ENCODE measurements at regions not wholly inside any gene's neighbourhood (a gene's known extent, or its start where the extent isn't known, plus 50 kb on each side); places are given as distances from the start of the nearest gene placed in this dataset.

DNA sequence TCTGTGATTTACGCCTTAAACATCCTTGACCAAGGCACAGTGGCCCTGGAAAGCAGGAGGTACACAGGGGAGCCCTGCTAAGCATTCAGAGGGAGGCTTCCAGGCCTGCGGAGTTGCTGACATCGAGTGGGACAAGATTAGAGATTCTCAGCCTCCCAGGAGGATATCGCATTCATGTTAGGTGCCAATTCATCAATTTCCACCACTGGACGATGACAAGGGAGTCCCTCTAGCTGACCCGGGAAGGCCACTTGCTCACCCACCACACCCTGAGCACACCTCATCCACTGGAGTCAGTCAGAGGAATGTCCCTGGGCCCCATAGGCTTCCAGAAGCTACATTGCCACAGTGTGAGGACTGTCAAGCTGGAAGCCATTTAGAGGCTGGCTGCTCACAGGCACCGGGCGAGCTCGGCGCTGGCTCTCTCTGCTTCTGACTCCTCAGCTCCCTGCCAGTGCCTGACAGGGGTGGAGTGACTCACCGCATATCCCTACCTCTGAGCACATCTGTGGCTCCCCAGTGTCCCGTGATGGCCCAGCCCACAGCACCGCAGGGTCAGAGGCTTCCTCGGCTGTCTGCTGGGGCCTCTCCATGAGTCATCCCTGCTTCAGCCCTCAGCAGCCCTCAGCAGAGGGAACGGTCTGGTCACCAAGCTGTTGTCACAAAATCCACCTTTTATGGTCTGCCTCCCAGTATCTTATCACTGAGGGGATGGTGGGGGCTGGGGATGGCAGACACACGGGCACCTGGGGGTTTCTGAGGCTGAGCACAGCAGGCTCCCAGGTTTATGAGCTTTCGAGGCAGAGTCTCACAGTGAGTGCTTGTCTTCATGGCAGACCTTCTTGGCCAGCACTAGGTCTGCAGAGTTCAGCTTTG is 117.5 kb downstream of the ZNF608 start (continued):
- TF ChIP-seq STAT5A (IDR thresholded peaks at IDR 0.05; ENCODE audit: borderline replicate concordance, low read length) (no peak), ARID1B (IDR thresholded peaks at IDR 0.05) (peak; percentile 91), MAFF (IDR thresholded peaks at IDR 0.05; ENCODE audit: low read length) (no peak), SIRT6 (IDR thresholded peaks at IDR 0.05; ENCODE audit: low read depth, low read length) (no peak), SMARCE1 (IDR thresholded peaks at IDR 0.05) (peak; percentile 96), ZNF282 (CRISPR knock-in tag; IDR thresholded peaks at IDR 0.05) (no peak), TRIM28 (IDR thresholded peaks at IDR 0.05) (no peak), MED1 (CRISPR knock-in tag; IDR thresholded peaks at IDR 0.05; ENCODE audit: borderline replicate concordance) (no peak), ASH1L (IDR thresholded peaks at IDR 0.05; ENCODE audit: borderline replicate concordance, low read depth, partially characterized antibody) (no peak), PYGO2 (tag; IDR thresholded peaks at IDR 0.05) (no peak), CBFA2T3 (IDR thresholded peaks at IDR 0.05) (peak; percentile 87), PURB (CRISPR knock-in tag; IDR thresholded peaks at IDR 0.05; ENCODE audit: low read depth) (no peak), COPS2 (conservative IDR thresholded peaks at IDR 0.05) (no peak), EZH2 (IDR thresholded peaks at IDR 0.05; ENCODE audit: borderline replicate concordance, low read depth, low read length) (no peak), SRF (CRISPR knock-in tag; IDR thresholded peaks at IDR 0.05) (peak in 1 of 2 experiments; percentile 62; a peak in 1 of 4 replicates), ZNF134 (CRISPR knock-in tag; conservative IDR thresholded peaks at IDR 0.05) (no peak)
- TF ChIP-seq, protein P1, sequence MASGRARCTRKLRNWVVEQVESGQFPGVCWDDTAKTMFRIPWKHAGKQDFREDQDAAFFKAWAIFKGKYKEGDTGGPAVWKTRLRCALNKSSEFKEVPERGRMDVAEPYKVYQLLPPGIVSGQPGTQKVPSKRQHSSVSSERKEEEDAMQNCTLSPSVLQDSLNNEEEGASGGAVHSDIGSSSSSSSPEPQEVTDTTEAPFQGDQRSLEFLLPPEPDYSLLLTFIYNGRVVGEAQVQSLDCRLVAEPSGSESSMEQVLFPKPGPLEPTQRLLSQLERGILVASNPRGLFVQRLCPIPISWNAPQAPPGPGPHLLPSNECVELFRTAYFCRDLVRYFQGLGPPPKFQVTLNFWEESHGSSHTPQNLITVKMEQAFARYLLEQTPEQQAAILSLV (tag; IDR thresholded peaks at IDR 0.05) = no peak
- TF ChIP-seq, protein P2, sequence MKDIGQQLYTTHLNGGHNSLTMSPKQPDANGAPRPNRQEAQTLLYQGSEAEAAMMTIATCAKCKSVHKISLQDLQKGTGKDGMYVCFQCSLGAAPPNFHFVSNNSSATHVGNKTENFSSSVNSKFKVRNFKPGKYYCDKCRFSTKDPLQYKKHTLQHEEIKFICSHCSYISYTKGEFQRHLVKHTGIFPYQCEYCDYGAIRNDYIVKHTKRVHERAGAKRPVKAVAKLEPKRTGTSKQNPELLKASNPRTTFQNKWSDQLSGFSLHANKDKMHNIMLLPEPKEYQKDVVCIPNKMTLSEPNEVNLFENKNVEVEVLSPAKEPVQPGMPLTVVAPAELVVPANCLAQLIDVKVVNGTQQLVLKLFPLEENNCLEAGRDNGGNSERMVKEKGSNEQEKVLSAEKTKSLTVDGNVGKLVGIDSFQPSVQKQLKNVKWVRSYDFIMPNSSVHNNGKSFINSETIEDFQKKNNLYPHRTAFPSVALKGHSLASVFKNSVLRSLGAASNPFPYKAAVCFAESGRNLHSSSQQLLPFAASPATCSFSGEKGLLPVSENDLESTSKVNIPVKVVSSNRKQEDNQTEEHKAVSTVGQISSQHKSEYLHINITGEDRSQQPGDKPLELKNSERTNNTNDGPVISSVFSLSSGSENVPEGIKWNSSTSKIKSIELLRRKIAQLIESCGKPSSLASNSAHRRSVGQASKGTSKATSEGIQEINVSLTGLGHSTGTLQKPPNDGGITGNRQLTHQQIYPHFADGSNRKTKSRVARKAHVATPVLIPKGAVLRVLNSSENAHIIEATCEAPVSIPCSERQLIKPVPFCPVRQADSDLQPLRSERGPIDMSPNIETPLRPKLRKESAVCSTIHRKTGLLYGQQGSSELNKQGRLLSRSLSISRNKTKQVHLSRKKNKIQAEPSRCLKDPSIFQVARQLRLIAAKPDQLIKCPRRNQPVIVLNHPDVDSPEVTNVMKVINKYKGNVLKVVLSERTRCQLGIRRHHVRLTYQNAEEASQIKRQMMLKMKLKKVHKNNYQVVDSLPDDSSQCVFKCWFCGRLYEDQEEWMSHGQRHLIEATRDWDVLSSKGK (CRISPR knock-in tag; IDR thresholded peaks at IDR 0.05) = no peak

All from K562 (cell line).